ENCODE measurements at regions not wholly inside any gene's neighbourhood (a gene's known extent, or its start where the extent isn't known, plus 50 kb on each side); places are given as distances from the start of the nearest gene placed in this dataset.

GRCh38 chr1:87474098-87474497 is 145.4 kb downstream of the LMO4 start:
- TF ChIP-seq CTCF (IDR thresholded peaks at IDR 0.05; ENCODE audit: insufficient read depth, low read depth, low read length), result no peak
- DNase-seq (ENCODE audit: low read depth), result no peak
- H3K4me3 ChIP-seq (ENCODE audit: low read depth, low read length), result no peak overlapping the region

- H3K4me3 ChIP-seq (ENCODE audit: low read depth, low read length), result no peak overlapping the region
- no peak for TF ChIP-seq CTCF (IDR thresholded peaks at IDR 0.05; ENCODE audit: insufficient read depth, low read depth, low read length)
- peak; percentile 21 for DNase-seq (ENCODE audit: low read depth)
These were observed 149.6 kb downstream of the LMO4 start for GRCh38 chr1:87478231-87478630.

- H3K4me3 ChIP-seq (ENCODE audit: low read depth, low read length), result no peak overlapping the region
- TF ChIP-seq CTCF (IDR thresholded peaks at IDR 0.05; ENCODE audit: insufficient read depth, low read depth, low read length), result no peak
- no peak for DNase-seq (ENCODE audit: low read depth)
These were observed 166.5 kb downstream of the LMO4 start for GRCh38 chr1:87495147-87495546.

GRCh38 chr1:87495870-87496269 is 167.2 kb downstream of the LMO4 start:
- no peak for DNase-seq (ENCODE audit: low read depth)
- H3K4me3 ChIP-seq (ENCODE audit: low read depth, low read length), result no peak overlapping the region
- TF ChIP-seq CTCF (IDR thresholded peaks at IDR 0.05; ENCODE audit: insufficient read depth, low read depth, low read length), result no peak

- no peak for TF ChIP-seq CTCF (IDR thresholded peaks at IDR 0.05; ENCODE audit: insufficient read depth, low read depth, low read length)
- no peak for DNase-seq (ENCODE audit: low read depth)
- H3K4me3 ChIP-seq (ENCODE audit: low read depth, low read length), result no peak overlapping the region
These were observed 168.9 kb downstream of the LMO4 start for GRCh38 chr1:87497380-87498203.

DNA sequence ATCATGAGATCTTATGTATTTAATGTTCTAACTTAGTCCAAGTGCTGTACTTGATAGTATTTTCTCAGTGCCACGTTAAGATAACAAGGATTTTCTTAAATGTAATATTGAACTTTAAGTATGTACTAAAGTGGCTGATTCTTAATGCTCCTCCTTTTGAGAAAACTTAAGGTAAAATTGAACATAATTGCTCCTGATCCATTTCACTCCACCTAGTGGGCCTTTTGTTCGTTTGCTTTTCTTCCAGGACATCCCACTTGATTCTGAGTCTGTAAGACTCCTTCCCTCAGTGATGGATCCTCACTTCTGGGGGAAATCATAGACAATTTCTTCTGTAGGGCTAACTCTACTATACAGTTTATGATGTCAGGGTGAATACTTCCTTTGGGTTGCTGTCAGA is 173.1 kb downstream of the LMO4 start:
- no peak overlapping the region for H3K4me3 ChIP-seq (ENCODE audit: low read depth, low read length)
- DNase-seq (ENCODE audit: low read depth), result no peak
- TF ChIP-seq CTCF (IDR thresholded peaks at IDR 0.05; ENCODE audit: insufficient read depth, low read depth, low read length), result peak; percentile 19
